NCI-H82 treated with DMSO at 0.1 percent for 48 hours (cell line): ENCODE measurements at regions not wholly inside any gene's neighbourhood (a gene's known extent, or its start where the extent isn't known, plus 50 kb on each side); places are given as distances from the start of the nearest gene placed in this dataset.
"Not testable (repeated sequence)": the region's sequence is repeated elsewhere in the genome, so short reads cannot be mapped to it uniquely, and the experiment has no call there.

Experiments used
- DNase-seq: peaks from one replicate; lab custom pipeline; 2025; ENCODE audit not compliant: unreplicated experiment; lab: John Stamatoyannopoulos, UW

DNA sequence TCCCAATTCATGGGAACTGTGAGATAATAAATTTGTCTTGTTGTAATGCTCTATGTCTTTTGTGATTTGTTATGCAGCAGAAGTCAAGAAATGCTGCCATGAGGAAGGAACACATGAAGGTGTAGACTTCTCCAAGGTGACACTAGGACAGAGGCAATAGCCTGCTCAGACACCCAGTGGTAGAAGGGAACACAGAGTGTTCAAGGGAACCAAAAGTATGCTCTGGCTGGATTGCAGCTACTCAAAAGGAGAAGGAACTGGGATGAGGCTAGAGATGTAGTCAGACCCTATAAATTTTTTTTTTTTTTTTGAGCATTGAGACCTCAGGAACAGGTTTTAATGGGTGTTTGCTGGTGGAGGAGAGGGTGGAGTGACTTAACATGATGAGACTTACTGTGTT, 232.5 kb downstream of the PARP8 start:
- no peak for DNase-seq

DNA sequence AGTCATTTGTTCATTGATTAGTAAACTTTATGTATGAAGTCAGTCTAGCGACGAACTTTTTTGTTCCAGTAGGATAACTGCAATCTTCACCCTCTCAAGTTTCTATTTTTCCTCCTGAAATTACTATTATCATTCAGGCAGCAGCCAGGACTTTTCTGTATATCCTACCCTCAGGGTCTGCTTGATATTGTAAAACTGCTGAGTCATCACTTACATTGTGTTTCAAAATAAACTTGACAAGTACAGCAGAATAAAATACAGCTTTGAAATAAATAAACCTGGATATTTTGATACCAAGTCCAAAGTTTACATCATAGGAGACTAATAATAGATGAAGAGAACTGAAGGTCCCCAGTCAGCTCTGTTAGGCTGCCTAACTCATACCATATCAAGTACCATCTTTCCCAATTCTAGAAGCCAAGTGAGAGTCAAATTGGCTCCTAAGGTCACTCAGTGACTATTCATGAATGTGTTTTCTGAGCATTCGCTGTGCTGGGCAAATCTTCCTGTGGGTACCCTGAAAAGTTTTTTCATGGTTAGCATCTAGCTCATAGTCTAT, 234.6 kb downstream of the PARP8 start:
- no peak for DNase-seq

DNA sequence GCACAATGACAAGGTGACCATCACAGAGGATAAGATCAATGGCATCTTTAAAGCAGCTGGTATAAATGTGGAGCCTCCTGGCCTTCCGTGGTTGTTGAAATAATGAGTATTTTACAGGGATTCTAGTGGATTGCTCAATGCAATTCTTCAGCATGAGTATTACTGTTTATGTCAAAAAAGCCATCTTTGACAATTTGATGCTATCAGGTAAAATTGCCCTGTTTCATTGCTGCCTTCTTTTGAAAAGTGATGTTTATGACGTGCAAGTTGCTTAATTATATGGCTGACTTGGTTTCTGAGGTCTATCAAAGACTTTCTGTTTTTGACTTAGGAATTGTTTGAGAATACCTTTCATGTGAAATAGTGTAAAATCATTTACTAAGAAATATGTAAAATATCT, 237.2 kb downstream of the PARP8 start:
- DNase-seq = no peak

DNA sequence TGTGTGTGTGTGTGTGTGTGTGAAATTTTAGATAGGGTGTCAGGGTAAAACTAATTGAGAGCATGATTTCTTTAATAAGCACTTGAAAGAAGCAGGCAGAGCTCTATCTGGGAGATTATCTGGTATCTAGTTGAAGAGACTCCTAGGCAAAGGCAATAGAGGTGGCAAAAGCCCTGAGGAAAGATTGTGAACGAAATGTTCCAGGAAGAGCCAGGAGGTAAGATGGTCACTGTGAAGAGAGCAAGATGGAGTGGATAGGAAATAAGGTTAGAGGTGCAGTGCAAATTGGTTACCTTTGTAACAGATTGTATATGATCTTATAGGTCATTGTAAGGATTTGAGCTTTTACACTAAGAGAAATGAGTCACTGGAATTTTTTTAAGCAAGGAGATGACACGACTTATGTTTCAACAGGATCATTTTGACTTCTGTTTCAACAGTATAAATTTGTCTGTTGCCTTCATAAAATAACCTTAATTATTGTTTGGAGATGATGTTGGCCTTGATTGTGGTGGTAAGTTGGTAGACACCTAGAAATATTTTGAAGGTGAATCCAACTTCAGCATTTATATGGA, 239.6 kb downstream of the PARP8 start:
- DNase-seq = no peak

DNA sequence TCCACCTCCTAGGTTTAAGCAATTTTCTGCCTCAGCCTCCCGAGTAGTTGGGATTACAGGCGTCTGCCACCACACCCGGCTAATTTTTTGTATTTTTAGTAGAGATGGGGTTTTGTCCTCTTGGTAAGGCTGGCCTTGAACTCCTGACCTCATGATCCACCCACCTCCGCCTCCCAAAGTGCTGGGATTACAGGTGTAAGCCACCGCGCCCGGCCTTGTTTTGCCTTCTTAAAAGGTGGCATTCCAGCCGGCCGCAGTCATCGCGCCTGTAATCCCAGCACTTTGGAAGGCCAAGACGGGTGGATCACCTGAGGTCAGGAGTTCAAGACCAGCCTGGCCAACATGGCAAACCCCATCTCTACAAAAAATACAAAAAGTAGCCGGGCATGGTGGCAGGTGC, 253.7 kb downstream of the PARP8 start:
- not testable (repeated sequence) for DNase-seq

DNA sequence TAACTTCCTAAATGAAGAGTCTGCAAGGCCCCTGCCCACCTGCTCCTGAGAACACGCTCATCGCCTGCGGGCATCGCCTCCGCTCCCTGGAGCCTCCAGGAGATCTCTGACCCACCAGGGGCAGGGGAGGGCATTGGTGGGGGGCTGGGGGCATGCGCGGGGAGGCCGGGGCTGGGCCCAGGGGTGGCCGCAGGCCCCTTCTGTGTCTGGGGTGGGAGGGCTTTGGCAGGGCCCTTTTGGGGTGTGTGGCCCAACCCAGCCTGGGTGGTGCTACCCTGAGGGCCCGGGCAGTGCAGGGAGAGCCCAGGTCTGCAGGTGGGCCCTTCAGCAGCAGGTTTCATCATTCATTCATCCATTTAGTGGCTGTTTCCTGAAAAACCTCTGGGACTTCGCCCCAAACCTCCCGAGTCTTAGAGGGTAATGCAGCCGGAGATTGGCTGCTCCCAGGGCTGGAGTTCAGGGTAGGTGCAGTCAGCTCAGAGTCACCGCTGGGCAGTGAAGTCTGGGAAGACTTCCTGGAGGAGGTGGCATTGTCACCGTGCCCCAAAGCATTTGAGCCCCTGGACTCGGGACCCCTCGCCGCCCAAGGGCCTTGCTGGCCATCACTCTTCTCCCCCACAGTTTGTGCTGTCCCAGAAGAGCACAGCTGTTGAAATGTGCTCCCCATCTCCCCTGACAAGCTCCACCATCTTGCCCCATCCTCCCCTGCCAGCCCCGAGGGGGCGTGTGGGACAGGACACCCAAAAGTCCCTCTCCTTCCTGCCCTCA, 255.1 kb downstream of the PARP8 start:
- no peak for DNase-seq

DNA sequence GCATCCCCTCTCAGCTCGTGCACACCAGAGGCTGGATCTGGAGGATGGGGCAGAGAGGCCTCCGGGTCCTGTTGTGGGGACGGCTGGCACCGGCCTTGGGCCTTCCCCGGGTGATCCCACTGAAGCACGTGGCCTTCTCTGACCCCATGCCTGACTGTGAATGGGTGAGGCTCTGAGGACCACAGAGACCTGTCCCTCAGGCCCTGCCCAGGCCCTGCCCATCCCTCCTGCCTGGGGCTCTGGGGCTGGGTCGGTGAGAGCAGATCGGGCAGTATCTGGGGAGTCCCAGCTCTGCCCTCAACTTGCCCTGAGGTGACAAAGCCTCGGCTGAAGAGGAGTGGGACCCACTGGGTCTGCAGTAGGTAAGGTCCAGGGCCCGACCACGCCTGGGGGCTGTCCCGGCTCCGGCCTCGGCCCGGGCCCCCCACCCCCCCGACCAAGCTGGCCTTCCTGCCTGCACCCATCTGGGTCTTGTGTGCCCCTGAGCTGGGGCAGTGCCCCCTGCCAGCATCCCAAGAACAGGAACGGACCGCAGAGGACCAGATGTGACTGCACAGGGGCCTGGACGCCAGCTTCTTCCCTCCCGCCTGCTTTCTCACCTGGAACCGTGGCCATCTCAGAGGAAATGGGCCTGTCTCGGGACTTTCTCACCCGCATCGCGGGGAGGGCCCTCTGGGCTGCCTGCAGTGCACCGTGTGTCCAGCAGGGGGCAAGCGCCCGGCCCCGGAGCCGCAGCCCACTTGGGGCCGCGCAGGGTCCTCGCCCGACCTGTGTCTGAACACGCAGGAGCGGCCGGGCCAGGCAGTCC, 255.9 kb downstream of the PARP8 start:
- not testable (repeated sequence) for DNase-seq

DNA sequence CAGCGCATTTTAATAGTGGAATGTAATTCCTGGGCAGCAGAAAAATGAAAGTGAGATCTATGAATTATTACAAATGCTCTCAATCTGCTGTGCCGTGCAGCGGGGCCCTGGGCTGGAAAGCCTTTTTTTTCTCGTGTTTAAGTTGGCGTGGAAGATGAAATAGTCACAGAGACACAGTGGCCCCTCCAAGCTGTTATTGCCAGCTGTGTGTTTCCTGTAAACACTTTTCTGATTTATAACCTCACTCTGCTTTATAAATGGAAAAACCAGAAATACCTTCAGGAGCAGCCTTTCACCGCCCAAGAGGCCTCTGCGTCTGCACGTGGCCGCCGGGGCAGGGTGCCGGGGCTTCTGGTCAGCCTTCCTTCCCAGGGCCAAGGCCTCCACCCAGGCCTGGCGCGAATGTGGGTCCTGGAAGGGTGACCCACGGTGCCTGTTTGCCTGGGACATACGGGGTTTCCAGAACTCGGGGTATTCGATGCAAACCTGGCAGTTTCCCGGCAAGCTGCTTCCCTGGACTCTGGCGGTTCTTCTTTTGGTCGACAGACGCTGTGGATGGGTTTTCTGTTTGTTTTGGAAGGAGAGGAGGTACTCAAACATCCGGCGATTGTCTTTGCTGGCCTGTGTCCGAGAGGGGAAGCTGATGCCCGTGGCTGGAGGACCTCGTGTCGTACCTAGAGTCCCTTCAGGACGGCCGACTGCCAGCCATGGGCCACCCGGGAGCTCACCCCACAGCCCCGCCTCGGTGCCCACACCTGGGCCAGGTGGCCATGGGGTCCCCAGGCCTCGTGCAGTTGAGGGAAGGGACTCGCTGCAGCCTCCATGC, 256.7 kb downstream of the PARP8 start:
- DNase-seq = no peak

DNA sequence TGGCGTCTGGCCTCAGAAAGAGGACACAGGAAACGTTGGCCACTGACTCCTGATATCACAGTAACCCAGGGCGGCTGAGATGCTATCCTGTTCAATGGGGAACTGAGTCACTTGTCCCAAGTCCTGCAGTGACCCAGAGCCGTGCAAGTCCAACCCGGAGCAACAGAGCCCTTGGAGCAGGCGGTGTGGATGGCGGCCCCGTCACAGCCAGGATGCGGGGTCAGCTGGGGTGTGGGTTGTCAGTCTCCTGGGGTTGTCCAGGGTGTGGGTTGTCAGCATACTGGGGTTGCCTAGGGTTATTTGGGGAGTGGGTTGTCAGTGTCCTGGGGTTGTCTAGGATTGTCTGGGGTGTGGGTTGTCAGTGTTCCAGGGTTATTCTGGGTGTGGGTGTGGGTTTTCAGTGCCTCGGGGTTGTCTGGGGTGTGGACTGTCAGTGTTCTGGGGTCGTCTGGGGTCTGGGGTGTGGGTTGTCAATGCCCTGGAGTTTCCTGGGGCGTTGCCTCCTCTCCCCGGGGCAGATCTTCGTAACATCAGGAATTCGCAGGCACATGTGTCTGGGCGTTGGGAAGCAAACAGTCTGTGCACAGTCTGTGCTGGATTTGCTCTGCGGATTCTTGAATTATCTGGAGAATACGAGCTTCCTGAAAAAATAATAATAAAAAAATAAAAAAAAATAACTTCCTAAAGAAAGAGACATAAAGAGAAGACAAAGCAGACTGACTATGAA, 257.5 kb downstream of the PARP8 start:
- no peak for DNase-seq

DNA sequence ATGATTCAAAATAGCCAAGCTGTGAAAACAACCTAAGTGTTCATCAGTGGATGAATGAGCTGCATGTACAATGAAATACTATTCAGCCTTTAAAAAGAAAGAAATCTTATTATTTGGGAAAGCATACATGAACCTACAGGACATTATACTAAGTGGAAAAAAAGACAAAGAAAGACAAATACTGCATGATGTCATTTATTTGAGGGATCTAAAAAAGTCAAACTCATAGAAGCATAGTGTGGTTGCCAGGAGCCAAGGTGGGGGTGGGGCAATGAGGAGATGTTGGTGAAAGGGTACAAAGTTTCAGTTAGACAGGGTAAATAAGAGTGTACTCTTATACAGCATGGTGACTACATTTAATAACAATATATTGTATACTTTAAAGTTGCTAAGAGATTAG, 261.5 kb downstream of the PARP8 start:
- DNase-seq = no peak

DNA sequence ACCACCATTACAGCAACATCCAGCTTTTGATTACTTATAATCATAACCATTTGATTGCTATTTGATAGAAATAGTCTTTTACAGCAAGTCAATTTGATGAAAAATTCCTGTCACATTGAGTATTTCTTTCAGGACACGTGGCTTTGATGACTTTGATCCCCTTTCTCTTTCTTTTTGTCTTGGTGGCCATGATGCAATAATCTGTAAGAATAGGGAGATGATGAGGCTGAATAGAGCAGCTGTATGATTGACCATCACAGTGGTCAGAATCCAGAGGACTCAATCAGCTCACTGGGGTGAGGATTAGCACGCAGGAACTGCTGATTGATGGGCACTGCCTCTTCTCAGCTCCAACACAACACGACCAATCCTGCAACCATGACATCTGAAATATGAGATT, 262.7 kb downstream of the PARP8 start:
- no peak for DNase-seq

DNA sequence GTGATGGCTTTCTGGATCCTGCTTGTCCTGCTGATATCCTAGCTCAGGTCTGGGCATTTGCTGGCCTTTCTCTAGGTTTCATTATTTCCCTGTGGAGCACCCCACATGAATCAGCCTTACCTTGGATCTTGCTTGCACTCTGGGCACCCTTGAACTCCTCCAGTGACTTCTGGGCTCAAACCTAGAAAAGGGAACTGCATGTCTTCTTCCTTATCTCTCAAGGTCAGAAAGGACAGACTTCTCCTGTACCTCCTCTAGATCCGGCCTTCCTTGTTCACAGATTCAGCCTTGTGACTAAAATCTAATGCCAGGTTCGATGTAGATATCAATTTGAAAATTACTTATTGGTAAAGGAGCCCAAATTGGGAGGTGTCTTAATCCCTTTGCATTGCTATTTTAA, 267.9 kb downstream of the PARP8 start:
- DNase-seq = no peak

DNA sequence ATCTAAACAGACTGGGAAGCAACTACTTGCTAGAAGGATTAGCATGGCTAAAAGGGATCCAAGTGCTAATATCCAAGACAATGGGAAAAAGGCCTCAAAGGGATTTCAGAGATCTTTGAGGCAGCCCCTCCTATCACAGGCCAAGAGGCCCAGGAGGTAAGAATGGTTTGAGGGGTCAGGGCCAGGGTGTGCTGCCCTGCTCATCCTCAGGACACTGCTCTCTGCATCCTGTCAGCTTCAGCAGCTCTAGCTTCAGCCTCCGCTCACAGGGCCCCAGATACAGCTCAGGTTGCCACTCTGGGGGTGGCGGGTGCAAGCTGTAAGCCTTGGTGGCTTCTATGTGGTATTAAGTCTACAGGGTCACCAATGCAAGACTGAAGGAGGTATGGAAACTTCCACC, 278.7 kb downstream of the PARP8 start:
- no peak for DNase-seq

DNA sequence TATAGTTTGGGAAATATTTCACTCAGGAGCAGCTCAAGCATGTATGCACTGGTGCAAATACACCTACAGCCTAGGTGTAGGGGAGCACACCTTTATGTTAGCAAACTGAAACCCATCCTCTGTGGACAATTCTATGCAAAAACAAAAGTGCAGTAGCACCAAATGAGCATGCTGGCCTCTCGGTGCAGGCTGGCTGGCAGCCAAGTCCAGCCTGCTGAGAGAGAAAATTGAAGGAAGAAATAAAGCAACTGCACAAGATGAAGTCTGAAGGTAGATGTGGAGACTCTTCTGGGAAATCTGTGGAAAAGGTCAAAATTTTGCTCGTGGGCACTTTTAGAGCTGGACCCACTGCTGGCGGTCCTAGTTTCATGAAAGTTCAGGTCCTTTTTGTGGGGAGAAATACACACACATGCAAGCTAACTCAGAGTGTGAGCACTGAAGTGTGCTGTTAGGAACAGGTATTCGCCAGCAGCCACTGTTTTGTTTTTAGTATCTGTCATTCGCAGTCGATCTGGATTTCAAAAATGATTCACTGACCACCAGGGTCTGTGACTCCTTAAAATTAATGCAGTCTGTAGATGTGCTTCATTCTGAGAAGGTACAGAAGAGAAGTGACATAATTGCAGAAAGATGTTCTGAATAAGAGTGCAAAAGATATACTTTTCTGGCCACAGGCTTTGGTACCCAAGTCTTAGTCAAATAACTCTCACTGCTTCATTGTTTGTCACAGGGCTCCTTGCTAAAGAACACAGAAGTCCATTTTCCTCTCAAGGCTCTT, 281.7 kb downstream of the PARP8 start:
- DNase-seq = no peak

DNA sequence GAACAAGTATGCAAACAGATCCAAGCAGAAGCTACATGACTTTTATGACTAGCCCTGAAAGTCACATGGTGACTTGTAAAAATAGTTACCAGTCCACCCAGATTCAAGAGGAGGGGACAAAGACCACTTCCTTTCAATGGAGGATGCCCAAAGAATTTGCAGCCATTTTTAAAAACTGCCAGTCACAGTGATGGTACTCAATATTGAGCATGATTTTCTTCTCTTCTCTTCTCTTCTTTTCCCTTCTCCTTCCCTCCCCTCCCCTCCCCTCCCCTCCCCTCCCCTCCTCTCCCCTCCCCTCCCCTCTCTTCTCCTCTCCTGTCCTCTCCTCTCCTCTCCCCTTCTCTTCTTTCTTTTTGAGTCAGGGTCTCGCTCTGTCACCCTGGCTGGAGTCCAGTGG, 286.9 kb downstream of the PARP8 start:
- no peak for DNase-seq

DNA sequence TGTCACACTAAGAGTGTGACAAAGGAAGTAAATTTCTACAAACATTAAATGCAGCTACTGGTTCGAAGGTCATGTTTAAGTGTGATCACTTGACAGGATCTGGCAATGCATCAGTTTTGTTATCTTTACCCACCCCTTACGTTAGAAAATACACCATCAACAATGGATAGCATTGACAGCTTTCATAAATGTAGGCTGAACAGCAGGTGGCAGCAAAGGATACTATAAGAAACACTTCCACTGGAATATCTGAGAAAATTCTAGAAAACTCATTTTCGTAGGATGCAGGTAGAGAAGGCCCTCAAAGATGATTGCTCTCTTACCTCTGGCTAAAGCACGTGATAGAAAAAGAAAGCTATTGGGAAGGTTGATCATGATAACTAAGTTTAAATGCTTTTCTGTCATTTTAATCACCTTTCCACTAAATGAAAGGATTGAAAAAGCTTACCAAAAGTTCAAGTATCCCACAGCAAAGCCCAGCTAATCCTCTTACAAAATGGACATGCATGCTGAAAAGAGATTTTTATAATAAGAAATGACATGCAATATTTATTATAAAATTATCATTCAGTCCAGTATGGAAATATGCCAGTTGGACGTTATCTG, 292.5 kb downstream of the PARP8 start:
- peak; percentile 15 for DNase-seq

DNA sequence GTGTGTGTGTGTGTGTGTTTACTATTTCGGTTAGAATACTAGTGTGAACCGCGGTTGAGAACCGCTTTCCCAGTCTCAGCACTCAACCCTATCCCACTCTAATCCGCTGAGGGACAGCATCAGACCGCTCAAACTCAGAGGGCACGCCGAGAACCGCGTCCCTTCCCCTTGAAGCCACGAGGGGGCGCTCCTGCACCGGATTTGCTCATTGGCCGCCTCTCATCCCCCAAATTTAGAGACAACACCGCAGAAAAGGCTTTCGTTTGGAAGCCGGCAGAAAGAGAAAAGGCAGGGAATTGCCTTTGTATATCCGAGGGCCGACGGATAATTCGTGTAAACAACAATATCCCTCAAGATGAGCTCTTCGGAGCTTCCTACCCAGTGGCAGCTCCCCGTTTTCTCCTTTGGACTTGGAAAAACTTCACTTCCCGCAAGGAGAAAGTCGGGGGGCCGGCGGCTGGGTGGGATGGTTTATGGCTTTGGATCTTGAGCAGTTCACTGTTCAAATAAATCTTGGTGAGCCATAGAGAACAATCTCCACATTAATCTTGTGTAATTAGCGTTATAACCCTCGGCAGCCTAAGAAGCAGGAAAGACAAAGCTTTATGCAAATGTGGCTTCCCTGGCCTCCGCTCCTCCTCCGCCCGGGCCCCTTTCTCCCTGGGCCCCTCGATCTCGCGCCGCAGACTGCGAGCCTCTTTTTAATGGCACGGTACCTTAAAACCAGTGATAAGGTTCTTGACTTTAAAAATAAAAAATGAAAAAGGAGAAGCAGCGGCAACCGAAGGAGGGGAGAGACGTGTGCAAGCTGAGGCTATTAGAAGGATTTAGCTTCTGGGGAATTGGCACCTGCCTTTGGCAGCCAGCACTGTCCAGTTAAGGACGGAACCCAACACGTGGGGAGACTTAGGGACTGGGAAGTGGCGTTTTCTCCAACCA, 296.8 kb downstream of the PARP8 start:
- DNase-seq = peak; percentile 53
